GM18909 (cell line): ENCODE measurements at regions not wholly inside any gene's neighbourhood (a gene's known extent, or its start where the extent isn't known, plus 50 kb on each side); places are given as distances from the start of the nearest gene placed in this dataset.

Experiments
- ATAC-seq: cut with Tn5 transposase; IDR thresholded peaks from one replicate; pipeline ENCODE4 v1.9.1; 2021; ENCODE audit warnings: mild to moderate bottlenecking; ENCODE audit not compliant: unreplicated experiment, poor library complexity

DNA sequence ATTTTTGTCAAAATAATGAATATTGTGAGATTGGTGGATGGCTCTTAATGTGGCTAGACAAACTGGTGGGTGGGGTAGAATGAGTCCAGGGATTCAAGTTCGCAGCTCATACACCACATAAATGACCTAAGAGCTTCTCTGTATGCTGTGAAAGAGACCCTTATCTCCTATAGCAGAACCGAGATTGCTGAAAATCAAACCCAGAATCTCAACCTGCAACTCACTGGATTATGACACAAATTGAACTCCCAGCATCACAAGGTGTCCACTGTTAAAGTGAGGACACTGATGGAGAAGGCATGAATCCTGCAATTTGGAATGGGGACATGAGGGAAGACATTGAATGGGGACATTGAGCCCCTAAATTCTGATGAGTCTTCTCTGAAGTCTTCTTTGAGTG, 51.3 kb upstream of the CNKSR3 start:
- ATAC-seq: no peak

DNA sequence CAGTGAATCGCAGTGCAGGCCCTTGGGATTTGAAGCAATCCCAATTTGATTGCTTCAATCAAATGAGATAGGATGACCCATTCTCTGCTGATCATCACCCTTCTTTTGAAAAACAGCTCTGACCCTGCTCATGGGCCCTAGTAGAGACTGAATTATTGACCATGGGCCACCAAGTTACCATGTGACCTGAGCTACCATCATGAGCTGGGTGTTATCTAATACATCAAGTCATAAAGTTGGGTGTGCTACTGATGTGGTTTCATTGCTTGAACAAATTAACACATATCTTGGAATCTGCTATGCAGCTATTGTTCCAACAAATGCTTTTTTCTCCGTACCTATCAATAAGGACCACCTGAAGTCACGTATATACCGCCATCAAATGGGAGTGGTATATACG, 54.8 kb upstream of the CNKSR3 start:
- no peak for ATAC-seq

DNA sequence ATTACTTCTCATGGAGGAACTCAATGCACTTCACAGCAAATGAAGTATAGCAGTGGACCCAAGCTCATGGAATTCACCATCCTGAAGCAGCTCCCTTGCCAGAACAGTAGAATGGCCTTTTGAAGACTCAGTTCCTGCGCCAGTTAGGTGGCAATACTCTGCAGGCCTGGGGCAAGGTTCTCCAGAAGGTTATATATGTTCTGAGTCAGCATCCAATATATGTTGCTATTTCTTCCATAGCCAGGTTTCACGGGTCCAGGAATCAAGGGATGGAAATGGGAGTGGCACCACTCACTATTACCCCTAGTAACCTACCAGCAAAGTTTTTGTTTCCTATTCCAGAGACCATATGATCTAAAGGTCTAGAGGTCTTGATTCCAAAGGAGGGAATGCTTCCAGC, 56.4 kb upstream of the CNKSR3 start:
- ATAC-seq: no peak

DNA sequence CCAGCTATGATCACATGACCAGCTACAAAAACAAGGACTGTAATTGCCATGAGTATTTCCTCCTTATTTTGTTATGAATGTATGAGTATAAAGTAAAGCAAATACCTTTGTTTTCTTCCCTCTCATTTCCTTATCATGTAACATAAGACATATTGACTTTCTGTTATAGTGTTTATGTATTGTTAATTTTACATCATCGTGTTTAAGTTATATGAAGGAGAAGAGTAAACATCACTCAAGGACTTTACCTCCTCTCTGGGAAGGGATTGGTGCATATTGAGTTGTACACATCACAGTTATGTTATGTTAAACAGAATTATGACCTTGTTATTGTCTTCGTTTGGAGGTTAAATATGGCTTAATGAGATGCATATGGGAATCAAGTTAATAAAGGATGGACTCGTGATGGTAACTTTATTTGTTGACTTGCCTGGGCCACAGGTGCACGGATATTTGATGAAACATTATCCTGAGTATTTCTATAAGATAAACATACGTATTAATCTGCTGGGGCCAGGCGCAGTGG, 57.3 kb upstream of the CNKSR3 start:
- no peak for ATAC-seq

DNA sequence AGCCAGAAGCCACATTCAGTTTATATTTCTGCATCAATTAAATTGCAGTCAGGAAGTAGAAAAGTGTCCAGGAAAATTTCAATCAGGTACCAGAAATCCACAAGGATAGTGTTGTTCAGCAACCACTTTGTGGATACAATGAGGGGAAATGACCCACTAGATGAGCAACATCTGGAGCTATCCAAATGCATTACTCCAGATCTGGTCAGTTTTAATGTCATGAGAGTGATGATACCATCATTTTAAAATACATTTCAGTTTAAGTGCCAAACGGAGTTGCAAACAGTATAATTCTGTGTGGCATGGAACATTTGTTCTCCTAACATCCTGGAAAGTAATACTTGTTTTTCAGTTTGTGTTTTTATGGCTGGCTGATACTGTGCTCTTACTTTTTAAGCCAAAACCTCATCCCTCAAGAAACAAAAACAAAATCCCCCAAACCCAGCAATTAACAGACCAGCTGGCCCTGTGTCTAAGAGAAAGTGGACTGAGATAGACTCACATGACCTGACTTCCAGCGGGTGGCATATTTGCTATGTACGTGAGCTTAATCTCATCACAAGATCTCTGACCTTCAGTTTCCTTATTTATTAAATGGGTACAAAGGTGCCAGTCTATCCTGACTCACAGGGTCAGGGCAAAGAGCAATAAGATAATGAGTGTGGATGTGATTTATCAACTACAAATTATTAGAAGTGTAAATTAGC, 58.8 kb upstream of the CNKSR3 start:
- no peak for ATAC-seq

DNA sequence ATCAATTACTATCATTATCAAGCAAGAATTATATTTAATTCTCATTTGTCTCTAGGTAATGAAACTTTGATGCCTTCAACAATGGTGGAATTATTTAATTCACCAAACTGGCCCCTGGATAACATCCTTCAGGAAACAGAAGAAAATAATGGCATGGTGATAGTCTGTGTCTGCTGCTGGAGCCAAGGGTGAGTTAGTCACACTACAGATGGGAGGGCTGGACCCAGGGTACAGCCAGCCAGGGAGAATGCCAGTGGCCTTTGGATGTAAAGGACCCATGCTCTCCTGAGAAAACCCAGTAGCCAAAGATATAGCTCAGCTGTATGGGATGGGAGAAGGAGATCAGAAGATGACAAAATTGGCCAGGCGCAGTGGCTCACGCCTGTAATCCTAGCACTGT, 60.0 kb upstream of the CNKSR3 start:
- ATAC-seq: no peak

DNA sequence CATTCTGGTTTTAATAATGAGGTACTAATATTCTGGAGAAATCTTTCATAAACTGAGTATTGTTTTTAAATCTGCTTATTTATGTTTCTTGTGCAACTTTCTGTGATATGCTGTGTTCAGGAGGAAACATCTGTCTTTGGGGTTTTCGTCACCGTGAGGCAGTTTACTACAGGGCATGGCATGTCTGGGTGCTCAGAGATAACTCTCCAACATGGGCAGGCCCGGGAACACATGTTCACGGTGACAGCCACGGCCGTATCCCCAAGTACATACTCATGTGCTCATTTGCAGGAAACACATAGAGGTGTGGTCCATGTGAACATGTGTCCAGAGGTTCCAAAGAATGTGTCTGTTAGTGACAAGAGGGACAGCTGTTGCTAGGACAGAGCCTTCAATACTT, 62.1 kb upstream of the CNKSR3 start:
- no peak for ATAC-seq

DNA sequence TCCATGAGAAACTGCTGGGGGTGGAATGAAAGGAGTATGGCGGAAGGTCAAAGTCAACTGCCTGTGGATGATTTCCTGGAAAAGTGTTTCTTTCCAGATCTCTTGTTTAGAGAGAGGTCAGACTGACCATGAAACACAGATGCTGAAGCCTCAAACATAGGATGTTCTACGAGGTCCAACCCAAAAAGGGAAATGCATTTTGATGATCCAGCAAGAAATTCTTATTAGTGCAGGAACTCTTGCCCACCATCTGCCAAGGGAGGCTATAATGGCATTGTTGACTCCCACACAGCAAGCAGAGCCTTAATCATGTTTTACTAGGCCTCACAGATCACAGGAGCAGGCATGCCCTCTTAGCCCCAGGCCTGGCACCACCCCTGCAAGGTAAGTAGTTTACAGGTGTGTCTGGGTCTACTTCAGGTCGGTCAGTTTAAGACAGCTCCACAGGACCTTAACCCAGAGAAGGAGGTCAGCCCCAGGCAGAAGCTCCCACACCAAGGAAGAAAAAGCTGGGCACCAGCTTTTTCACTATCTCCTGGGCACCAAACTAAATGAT, 67.6 kb upstream of the CNKSR3 start:
- ATAC-seq: no peak

DNA sequence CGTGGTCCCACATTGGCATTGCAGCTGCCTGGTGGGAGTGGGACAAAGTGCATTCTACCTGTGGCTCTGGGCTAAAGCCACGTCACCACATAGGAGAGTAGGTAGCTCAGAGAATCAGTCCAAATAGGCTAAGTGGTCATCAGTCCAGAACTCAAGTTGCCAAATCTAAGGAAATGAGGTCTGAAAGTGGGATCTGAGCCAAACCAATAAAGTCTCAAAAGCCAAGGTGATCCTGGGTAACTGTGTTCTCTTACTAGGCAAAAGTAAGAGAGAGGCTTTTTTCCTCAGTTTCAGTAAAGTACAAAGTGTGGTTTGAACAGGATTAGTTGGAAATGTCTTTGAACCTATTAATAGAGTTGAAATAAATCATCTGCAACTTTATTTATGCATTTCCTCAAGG, 68.6 kb upstream of the CNKSR3 start:
- no peak for ATAC-seq

DNA sequence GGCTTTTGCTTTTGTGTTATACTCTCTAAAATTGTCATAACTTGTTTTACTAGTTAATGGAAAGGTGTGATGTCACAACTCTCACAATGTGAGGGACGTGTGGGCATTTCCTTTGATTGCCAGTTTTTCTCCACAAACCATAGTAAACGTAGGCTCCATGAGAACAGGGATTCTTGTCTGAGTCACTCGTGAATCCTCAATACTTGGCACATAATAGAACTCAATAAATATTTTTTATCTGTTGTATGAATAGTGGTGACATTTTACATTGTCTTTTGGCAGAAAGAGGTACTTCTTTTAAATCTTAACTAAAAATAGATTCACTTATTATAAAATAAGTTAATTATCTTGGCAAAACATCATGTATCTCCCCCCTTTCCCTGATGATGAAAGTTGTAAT, 69.0 kb upstream of the CNKSR3 start:
- no peak for ATAC-seq

DNA sequence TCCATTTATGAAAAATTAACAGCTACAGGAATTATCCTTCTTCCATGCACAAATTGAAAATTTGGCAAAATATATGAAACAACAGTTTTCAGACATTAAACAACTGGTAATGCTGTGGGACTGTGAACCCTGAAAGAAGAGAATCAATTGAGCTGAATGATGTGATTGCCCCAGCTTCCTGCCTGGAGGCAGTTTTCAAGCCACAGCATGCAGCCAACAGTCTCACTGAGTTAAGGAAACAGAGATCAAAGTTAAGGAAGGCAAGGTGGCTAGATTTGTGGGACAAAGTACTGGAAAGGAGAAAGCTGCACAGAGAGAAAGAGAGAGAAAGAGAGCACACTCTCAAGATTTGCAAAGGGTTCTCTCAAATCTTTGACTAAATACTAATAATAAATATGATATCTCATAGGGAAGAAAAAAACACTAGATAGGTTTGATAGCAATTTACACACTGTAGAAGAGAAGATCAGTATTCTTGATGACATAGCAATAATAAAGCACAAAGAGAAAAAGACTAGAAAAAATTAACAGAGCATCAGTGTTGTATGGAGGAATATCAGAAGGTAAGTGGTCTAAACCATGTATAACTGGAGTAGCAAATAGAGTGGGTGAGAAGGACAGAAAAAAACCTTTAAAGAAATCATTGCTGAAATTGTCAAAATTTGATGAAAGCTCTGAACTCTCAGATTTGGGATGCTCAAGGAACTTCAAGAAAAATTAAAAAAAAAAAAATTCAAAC, 70.1 kb upstream of the CNKSR3 start:
- ATAC-seq: no peak

DNA sequence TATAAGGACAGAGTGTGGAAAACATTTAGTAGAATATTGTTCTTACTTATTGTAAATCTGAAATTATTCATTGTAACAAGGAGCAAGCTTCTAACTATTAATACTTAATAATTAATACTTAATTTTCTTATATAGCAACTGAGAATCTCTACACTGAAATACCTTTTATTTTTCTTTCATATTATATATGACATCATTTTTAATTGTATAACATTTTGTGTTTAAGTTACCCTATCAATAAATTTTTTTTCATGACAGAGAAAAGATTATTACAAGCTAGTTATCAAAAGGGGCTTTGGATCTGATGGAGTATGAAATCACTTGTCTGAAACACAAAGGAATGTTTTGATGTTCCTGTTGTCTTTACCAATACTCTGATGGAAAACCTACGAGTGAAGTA, 72.2 kb upstream of the CNKSR3 start:
- ATAC-seq: no peak

DNA sequence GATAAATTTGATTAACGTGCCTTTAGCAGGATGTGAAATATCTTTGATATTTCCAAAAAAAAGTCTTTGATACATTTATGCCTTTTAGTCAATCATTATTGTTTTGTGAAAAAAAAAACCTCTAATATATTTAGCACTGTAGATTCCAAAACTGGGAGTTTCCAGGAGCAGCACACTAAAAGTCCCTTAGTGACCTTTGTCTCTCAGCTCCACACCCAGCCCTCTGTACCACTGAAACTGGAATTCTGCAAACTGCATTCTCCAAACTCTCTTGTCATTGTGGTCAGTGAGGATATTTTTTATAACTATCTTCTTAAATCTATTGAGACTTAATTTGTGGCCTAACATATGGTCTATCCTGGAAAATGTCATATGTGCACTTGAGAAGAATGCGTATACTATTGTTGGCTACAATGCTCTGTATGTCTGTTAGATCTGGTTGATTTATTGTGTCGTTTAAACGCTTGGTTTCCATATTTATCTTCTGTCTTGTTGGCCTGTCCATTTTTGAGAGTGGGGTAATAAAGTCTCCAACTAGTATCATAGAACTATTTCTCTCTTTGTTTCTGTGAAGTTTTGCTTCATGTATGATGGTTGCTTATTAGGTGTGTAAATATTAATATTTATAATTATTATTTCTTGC, 73.2 kb upstream of the CNKSR3 start:
- ATAC-seq: no peak

DNA sequence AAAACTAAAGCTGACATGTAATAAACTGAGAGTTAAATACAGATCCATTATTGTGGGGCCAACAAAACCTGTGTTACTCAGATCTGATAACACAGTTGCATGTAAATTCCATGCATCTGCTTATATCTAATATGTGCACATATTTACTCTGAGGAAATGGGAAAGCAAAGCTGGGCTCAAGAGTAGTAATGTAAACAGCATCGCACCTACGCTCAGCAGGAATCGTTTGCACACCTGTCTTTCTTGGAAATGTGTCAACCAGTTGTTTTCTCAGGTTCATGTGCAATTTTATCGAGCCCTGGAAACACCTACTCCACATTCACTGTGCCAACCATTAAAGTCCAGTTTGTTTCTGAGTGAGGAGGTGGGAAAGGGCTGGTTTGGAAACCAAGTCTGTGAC, 80.3 kb upstream of the CNKSR3 start:
- no peak for ATAC-seq

DNA sequence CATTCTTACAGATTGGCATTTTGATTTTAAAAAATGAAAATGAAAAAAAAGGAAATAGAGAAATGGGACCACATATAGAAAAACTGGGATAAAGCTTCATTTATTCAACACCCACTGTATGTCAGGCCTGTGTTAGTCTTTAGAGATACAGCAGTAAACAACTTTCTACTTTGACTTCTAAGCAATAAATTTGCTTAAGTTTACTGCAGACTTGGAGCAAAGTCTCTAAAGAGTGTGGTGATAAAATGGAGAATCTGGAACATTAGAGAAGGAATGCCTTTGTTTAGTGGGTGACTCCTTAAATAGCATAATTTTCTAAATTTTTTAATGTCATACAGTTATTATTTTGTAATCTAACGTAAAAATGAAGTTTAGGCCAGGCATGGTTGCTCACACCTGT, 80.7 kb upstream of the CNKSR3 start:
- ATAC-seq: no peak

DNA sequence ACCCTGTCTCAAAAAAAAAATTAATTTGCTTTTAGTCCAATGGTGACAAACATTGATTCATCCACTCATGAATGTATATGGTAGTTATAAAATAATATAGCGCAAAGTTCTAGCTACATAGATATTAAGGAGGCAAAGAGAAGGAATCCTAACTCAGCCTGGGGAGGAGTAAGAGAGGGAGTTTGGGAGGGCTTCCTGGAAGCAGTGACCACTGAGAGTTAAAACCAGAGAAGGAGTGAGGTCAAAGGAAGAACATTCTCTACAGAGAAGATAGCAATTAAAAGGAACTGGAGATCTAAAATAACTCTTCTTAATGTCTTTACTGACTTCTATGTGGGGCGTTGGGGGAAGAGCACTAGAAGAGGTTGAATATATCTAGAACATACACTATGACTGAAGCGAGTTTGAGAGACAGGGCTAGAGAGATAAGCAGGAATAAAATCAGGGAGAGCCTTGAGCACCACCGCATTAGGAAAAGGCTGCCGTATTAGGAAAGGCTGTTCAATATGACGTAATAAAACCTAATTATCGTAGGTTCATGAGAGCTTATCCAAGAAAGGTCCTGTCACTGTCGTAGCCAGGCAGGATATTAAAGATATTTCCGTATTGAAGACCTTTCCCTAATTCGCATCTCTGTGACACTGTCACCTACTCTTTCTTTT, 81.8 kb upstream of the CNKSR3 start:
- no peak for ATAC-seq

DNA sequence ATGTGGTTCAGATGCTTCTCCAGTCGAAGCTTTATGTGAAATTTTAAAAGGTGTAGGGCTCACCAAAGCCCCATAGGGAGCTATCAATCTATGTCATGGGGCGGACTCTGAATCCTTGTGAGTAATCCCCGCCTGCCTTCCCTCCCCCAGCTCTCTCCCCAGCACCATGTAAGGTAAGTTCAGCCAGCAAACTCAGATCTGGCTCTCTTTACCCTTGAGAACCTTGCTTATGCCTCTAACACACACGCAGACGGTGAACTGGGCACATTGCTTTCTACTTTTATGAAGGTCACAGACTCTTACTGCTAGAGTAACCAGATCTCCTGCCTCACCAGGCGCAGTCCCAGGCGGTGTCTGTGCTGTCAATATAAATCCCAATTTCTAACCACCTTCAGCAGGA, 82.6 kb upstream of the CNKSR3 start:
- no peak for ATAC-seq

DNA sequence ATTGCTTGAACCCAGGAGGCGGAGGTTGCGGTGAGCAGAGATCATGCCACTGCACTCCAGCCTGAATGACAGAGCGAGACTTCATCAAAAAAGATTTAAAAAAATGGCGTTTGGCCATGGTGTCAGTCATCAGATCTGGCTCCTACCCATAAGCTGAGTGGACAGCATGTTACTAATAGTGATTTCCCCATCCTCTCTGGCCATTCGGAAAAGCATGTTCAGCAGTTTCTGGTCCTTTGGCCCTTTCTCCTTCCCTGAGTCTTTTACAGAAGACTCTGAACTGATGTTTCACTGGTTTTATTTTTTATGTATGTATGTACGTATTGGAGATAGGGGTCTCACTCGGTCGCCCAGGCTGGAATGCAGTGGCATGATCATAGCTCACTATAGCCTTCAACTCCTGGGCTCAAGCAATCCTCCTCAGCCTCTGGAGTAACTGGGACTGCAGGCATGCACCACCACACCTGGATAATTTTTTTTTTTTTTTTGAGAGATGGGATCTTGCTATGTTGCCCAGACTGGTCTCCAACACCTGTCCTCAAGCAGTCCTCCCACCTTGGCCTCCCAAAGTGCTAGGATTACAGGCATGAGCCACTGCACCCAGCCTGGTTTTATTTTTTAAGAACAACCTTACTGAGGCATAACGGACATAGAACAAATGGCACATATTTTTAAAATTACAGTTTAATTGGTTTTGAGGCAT, 84.2 kb upstream of the CNKSR3 start:
- no peak for ATAC-seq

DNA sequence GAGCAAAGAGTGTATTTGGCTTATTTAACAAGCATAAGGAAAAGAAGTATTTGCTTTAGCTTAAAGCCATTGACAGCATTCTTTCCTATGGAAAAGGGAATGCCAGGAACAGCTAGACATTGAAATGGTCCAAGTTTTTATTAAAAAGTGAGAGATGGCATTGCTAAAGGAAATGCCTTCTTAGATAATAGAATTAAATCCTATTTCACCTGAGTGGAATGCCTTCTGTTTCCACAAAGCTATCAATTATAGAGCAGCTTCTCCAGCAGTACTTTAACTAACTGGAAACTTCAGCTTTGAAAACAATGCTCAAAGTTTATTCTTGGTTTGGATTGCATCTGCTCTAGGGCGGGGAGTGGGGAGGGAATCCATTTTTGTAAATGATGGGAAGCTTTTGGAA, 85.1 kb upstream of the CNKSR3 start:
- ATAC-seq: no peak

DNA sequence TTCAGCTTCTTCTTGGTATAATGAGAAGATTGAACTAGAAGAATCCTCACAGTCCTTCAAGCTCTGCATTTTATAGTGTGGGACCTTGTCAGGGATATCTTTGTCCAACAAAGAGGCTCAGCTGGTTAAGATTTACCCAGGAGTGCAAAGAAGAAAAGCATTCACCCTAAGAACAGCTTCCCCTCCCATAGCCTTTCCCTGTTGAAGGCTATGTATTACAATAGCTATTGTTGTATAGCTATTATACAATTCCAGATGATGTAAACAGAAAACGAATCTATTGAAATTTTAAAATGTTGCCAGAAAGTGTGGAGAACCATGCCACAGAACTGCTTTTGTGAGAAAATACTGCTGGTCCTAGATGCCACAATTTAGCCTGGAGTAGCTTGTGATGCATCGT, 85.5 kb upstream of the CNKSR3 start:
- no peak for ATAC-seq
